ENCODE measurements at regions not wholly inside any gene's neighbourhood (a gene's known extent, or its start where the extent isn't known, plus 50 kb on each side); places are given as distances from the start of the nearest gene placed in this dataset.

DNA sequence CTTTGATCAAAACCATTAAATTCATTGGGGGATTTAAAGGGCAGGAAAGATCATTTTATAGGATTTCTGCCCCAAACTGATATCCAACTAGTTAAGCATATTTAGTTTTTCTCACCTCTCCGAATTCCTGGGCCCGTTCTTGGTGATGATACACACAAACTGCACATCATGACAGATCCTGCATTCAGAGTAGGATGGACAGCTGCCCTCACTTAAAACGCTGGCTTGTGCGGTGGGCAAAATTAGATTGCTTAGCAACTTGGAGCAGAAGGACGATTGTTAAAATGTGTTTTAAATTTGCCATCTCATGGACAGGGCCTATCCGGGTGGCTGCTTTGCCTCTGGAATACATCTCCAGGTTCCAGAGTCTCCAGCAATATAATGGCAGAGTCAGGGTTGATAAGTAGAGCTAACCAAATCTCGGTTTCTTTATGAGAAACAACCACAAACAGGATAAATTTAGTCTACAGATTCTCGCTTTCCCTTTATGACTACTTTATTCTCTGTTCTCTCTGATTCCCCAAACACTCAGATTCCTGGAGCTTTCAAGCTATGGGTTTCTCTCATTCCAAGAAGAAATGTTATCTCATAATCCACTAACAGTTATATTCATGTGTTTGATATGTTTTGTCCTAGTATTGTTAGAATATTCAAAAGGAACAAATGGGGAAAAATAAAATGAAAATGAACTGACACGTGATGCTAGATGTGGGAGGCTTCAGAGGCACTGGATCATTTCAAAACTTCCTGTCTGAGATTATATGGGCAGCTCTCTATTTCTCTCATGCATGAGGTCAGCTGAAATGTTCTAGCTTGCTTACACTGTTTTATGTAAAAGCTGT lies 1014.1 kb upstream of the SEMA6D start:
- TF ChIP-seq, protein P1, sequence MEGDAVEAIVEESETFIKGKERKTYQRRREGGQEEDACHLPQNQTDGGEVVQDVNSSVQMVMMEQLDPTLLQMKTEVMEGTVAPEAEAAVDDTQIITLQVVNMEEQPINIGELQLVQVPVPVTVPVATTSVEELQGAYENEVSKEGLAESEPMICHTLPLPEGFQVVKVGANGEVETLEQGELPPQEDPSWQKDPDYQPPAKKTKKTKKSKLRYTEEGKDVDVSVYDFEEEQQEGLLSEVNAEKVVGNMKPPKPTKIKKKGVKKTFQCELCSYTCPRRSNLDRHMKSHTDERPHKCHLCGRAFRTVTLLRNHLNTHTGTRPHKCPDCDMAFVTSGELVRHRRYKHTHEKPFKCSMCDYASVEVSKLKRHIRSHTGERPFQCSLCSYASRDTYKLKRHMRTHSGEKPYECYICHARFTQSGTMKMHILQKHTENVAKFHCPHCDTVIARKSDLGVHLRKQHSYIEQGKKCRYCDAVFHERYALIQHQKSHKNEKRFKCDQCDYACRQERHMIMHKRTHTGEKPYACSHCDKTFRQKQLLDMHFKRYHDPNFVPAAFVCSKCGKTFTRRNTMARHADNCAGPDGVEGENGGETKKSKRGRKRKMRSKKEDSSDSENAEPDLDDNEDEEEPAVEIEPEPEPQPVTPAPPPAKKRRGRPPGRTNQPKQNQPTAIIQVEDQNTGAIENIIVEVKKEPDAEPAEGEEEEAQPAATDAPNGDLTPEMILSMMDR (IDR thresholded peaks at IDR 0.05; ENCODE audit: low read depth, low read length): no peak
- H3K4me3 ChIP-seq: no peak overlapping the region
- H3K27me3 ChIP-seq: no peaks in the 10 kb centered on the region

GRCh38 chr15:46703871-46704637 lies 1013.3 kb upstream of the SEMA6D start:
- TF ChIP-seq, protein P1 (IDR thresholded peaks at IDR 0.05; ENCODE audit: low read depth, low read length): no peak
- H3K27ac ChIP-seq: no peak overlapping the region

More for the DNA sequence above, 1014.1 kb upstream of the SEMA6D start:
- H3K9me3 ChIP-seq (ENCODE audit: low read depth): no peaks in the 10 kb centered on the region
- H3K4me1 ChIP-seq (ENCODE audit: low read depth): no peaks in the 10 kb centered on the region
- H3K27ac ChIP-seq: no peak overlapping the region
- DNase-seq (ENCODE audit: low read depth in 1 of 2, low spot score in 1 of 2): no peak
- no peaks in the 10 kb centered on the region for H3K36me3 ChIP-seq

DNA sequence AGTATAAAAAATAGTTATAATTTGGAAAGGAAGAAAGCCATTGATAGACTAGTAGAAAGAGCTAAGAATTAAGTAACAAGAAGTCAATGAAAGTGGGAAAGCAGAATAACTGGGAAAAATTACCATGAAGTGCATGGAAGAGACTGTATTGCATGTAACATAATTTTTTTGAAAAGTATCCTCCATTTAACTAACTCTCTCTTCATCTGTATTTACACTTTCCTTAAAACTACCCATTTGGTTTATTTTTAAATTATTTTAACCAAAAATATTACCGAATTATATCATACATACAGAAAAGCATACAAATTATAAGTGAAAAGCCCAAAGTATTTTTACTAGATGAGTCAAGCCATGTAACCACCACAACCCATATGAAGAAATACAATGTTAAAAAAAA lies 1009.9 kb upstream of the SEMA6D start:
- TF ChIP-seq, protein P1 (IDR thresholded peaks at IDR 0.05; ENCODE audit: low read depth, low read length): no peak
- Histone ChIP-seq H3K4me3 (no peak overlapping the region), H3K27ac (no peak overlapping the region), H3K9me3 (ENCODE audit: low read depth) (no peaks in the 10 kb centered on the region), H3K36me3 (no peaks in the 10 kb centered on the region), H3K4me1 (ENCODE audit: low read depth) (no peaks in the 10 kb centered on the region), H3K27me3 (no peaks in the 10 kb centered on the region)
- DNase-seq (ENCODE audit: low read depth in 1 of 2, low spot score in 1 of 2): no peak

More at GRCh38 chr15:46703871-46704637, 1013.3 kb upstream of the SEMA6D start:
- Histone ChIP-seq H3K4me1 (ENCODE audit: low read depth) (no peaks in the 10 kb centered on the region), H3K4me3 (no peak overlapping the region), H3K9me3 (ENCODE audit: low read depth) (no peaks in the 10 kb centered on the region), H3K36me3 (no peaks in the 10 kb centered on the region), H3K27me3 (no peaks in the 10 kb centered on the region)
- no peak for DNase-seq (ENCODE audit: low read depth in 1 of 2, low spot score in 1 of 2)

- no peak overlapping the region for H3K27ac ChIP-seq
- DNase-seq (ENCODE audit: low read depth in 1 of 2, low spot score in 1 of 2): no peak
- no peak overlapping the region for H3K4me3 ChIP-seq
Measured at GRCh38 chr15:46708226-46708625, 1009.1 kb upstream of the SEMA6D start.

GRCh38 chr15:46709460-46710083 lies 1007.7 kb upstream of the SEMA6D start:
- H3K27ac ChIP-seq: no peak overlapping the region
- no peak for DNase-seq (ENCODE audit: low read depth in 1 of 2, low spot score in 1 of 2)
- no peaks in the 10 kb centered on the region for H3K9me3 ChIP-seq (ENCODE audit: low read depth)
- no peaks in the 10 kb centered on the region for H3K27me3 ChIP-seq
- peaks cover 5% of the 10 kb centered on the region for H3K4me1 ChIP-seq (ENCODE audit: low read depth)
- H3K4me3 ChIP-seq: no peak overlapping the region
- TF ChIP-seq, protein P1 (IDR thresholded peaks at IDR 0.05; ENCODE audit: low read depth, low read length): no peak
- no peaks in the 10 kb centered on the region for H3K36me3 ChIP-seq

More at GRCh38 chr15:46708226-46708625, 1009.1 kb upstream of the SEMA6D start:
- Histone ChIP-seq H3K36me3 (no peaks in the 10 kb centered on the region), H3K27me3 (no peaks in the 10 kb centered on the region), H3K9me3 (ENCODE audit: low read depth) (no peaks in the 10 kb centered on the region), H3K4me1 (ENCODE audit: low read depth) (peaks cover 2% of the 10 kb centered on the region)
- TF ChIP-seq, protein P1 (IDR thresholded peaks at IDR 0.05; ENCODE audit: low read depth, low read length): no peak
